Trophoblast cell (in vitro differentiated cells and primary cell): ENCODE measurements at regions not wholly inside any gene's neighbourhood (a gene's known extent, or its start where the extent isn't known, plus 50 kb on each side); places are given as distances from the start of the nearest gene placed in this dataset.

Source experiments
- DNase-seq, 2 donors: peaks; one replicate each; pipeline ENCODE4 v3.0.0-alpha.2; 2016
- H2AFZ ChIP-seq: 2 replicates; pipeline ENCODE4 v1.6.1; 2013; ENCODE audit warnings: low read length, moderate library complexity, mild to moderate bottlenecking; ENCODE audit not compliant: insufficient read depth, poor library complexity
- H2AK5ac ChIP-seq: 2 replicates; pipeline ENCODE4 v1.6.1; 2013; ENCODE audit warnings: mild to moderate bottlenecking, low read length
- H2BK120ac ChIP-seq: 2 replicates; pipeline ENCODE4 v1.6.1; 2013; ENCODE audit warnings: low read length, mild to moderate bottlenecking, moderate library complexity; ENCODE audit not compliant: insufficient read depth, poor library complexity
- H2BK12ac ChIP-seq: 2 replicates; pipeline ENCODE4 v1.6.1; 2013; ENCODE audit warnings: mild to moderate bottlenecking, low read length, moderate library complexity
- H2BK5ac ChIP-seq: 2 replicates; pipeline ENCODE4 v1.6.1; 2013; ENCODE audit warnings: low read length, low read depth, moderate library complexity, mild to moderate bottlenecking; ENCODE audit not compliant: poor library complexity
- H3K14ac ChIP-seq: 2 replicates; pipeline ENCODE4 v1.6.1; 2013; ENCODE audit warnings: mild to moderate bottlenecking, low read length
- H3K18ac ChIP-seq: 2 replicates; pipeline ENCODE4 v1.6.1; 2013; ENCODE audit warnings: mild to moderate bottlenecking, low read length
- H3K23ac ChIP-seq: 2 replicates; pipeline ENCODE4 v1.6.1; 2013; ENCODE audit warnings: low read length
- H3K27ac ChIP-seq: 2 replicates; pipeline ENCODE4 v1.5.1; 2013; ENCODE audit warnings: low read depth, mild to moderate bottlenecking, inconsistent platforms, low read length, moderate library complexity
- H3K27me3 ChIP-seq: 2 replicates; pipeline ENCODE4 v1.6.1; 2013; ENCODE audit warnings: inconsistent platforms, mild to moderate bottlenecking, low read length, moderate library complexity; ENCODE audit not compliant: insufficient read depth
- H3K36me3 ChIP-seq, 2 experiments: 1 replicate in 1 of 2; 2 replicates in 1 of 2; pipeline ENCODE4 v1.6.1; 2013; ENCODE audit warnings: low read length in 2 of 2, mild to moderate bottlenecking in 2 of 2, moderate library complexity in 1 of 2; ENCODE audit not compliant: insufficient read depth in 2 of 2, control insufficient read depth in 1 of 2
- H3K4ac ChIP-seq: 2 replicates; pipeline ENCODE4 v1.6.1; 2013; ENCODE audit warnings: low read depth, mild to moderate bottlenecking, low read length, moderate library complexity
- H3K4me1 ChIP-seq, 2 experiments: 1 replicate in 1 of 2; 2 replicates in 1 of 2; pipeline ENCODE4 v1.6.1; 2013; ENCODE audit warnings: low read length in 2 of 2, mild to moderate bottlenecking in 2 of 2, moderate library complexity in 1 of 2; ENCODE audit not compliant: insufficient read depth in 2 of 2, control insufficient read depth in 1 of 2
- H3K4me2 ChIP-seq: 2 replicates; pipeline ENCODE4 v1.6.1; 2013; ENCODE audit warnings: inconsistent platforms, mild to moderate bottlenecking, low read length, moderate library complexity
- H3K4me3 ChIP-seq: 2 replicates; pipeline ENCODE4 v1.5.1; 2013; ENCODE audit warnings: mild to moderate bottlenecking, low read depth, low read length, inconsistent platforms
- H3K79me1 ChIP-seq: one replicate; pipeline ENCODE4 v1.6.1; 2013; ENCODE audit warnings: low read length
- H3K79me2 ChIP-seq: 2 replicates; pipeline ENCODE4 v1.6.1; 2013; ENCODE audit warnings: low read length, mild to moderate bottlenecking; ENCODE audit not compliant: control insufficient read depth, insufficient read depth, poor library complexity
- H3K9ac ChIP-seq: 2 replicates; pipeline ENCODE4 v1.6.1; 2013; ENCODE audit warnings: mild to moderate bottlenecking, low read length
- H3K9me3 ChIP-seq: 2 replicates; pipeline ENCODE4 v1.6.1; 2013; ENCODE audit warnings: low read depth, mild to moderate bottlenecking, control low read depth, inconsistent platforms, low read length; ENCODE audit not compliant: insufficient read depth
- H4K12ac ChIP-seq: 2 replicates; pipeline ENCODE4 v1.6.1; 2013; ENCODE audit warnings: low read depth, mild to moderate bottlenecking, low read length, moderate library complexity
- H4K8ac ChIP-seq: 2 replicates; pipeline ENCODE4 v1.6.1; 2013; ENCODE audit warnings: low read depth, mild to moderate bottlenecking, low read length, moderate library complexity
- H4K91ac ChIP-seq: one replicate; pipeline ENCODE4 v1.6.1; 2013; ENCODE audit warnings: low read depth, mild to moderate bottlenecking, low read length, moderate library complexity
- WGBS: extraction: QIAGEN DNeasy Blood & Tissue Kit; methylation state at CpG from one replicate; pipeline ENCODE4 v1.1.7; 2013; ENCODE audit warnings: missing lambda C conversion rate; ENCODE audit not compliant: insufficient read length, insufficient coverage; ENCODE audit errors: extremely low coverage; 5-methylcytosine and 5-hydroxymethylcytosine counted together

DNA sequence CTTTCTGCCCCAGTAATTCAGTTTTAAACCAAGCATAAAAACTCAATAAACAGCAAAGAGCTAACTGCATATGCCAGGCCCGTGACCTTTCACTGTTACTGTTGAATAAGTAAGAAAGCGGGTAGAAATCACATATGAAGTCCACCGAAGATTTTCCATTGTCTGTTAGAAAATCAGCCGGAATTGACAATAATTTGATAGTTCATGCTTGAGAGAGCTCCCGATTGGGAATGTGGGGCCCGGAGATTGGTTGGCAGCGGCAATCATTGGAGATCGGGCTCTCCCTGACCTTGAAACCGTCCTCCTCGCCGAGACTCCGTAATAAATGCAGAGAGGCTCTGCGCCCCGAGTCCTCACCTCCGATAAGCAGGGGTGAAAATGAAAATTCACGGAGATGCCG, 709.6 kb downstream of the BRD1 start:
- H3K4me1 ChIP-seq, result peaks cover 6 to 9% of the 10 kb centered on the region in 2 experiments
- H2BK12ac ChIP-seq, result no peak overlapping the region
- WGBS, result no CpG with 5 or more reads among the region's 17 CpGs
- no peak overlapping the region for H3K4me3 ChIP-seq
- no peak overlapping the region for H3K18ac ChIP-seq
- H4K8ac ChIP-seq, result no peak overlapping the region
- no peak overlapping the region for H2BK120ac ChIP-seq
- peaks cover 4% of the 10 kb centered on the region for H3K9me3 ChIP-seq
- no peak overlapping the region for H3K9ac ChIP-seq
- H3K79me2 ChIP-seq, result no peaks in the 10 kb centered on the region
- no peak overlapping the region for H3K14ac ChIP-seq
- H3K79me1 ChIP-seq, result no peaks in the 10 kb centered on the region
- H3K27ac ChIP-seq, result no peak overlapping the region
- H2BK5ac ChIP-seq, result no peak overlapping the region
- no peak overlapping the region for H4K12ac ChIP-seq
- H2AK5ac ChIP-seq, result no peak overlapping the region
- no peak for DNase-seq
- no peaks in the 10 kb centered on the region for H3K36me3 ChIP-seq
- H3K27me3 ChIP-seq, result no peaks in the 10 kb centered on the region
- H3K4me2 ChIP-seq, result no peak overlapping the region
- no peak overlapping the region for H4K91ac ChIP-seq
- no peak overlapping the region for H3K4ac ChIP-seq
- no peak overlapping the region for H2AFZ ChIP-seq
- no peak overlapping the region for H3K23ac ChIP-seq

DNA sequence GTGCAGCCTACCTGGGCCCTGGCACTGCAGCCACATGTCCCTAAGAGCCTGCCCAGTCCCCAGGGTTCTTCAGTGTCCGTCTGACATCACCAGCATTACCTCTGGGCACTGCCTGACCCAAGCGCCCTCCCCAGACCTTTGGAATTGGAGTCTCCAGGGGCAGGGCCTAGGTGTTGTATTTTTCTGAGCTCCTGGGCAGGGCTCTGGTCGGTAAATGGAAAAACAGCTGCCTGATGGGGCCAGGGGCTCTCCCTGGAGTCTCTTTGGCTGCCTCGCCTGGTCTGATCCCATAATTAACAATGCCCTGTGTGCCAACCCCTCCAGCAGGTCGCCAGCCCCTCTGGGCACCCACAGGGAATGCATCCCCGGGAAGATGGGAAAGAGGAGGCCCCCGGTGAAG, 710.2 kb downstream of the BRD1 start:
- Histone ChIP-seq H3K9me3 (peaks cover 4% of the 10 kb centered on the region), H2BK12ac (no peak overlapping the region), H3K79me1 (no peaks in the 10 kb centered on the region), H3K27me3 (no peaks in the 10 kb centered on the region), H3K4me3 (no peak overlapping the region), H3K79me2 (no peaks in the 10 kb centered on the region), H3K9ac (no peak overlapping the region), H3K4ac (no peak overlapping the region), H3K27ac (no peak overlapping the region), H3K18ac (no peak overlapping the region), H4K8ac (no peak overlapping the region), H3K14ac (no peak overlapping the region), H2BK5ac (no peak overlapping the region), H3K23ac (no peak overlapping the region), H3K4me1 (peaks cover 6 to 9% of the 10 kb centered on the region in 2 experiments), H2AK5ac (no peak overlapping the region), H3K36me3 (no peaks in the 10 kb centered on the region), H3K4me2 (no peak overlapping the region), H2BK120ac (no peak overlapping the region), H2AFZ (no peak overlapping the region), H4K12ac (no peak overlapping the region), H4K91ac (no peak overlapping the region)
- no CpG with 5 or more reads among the region's 7 CpGs for WGBS
- DNase-seq, result no peak

DNA sequence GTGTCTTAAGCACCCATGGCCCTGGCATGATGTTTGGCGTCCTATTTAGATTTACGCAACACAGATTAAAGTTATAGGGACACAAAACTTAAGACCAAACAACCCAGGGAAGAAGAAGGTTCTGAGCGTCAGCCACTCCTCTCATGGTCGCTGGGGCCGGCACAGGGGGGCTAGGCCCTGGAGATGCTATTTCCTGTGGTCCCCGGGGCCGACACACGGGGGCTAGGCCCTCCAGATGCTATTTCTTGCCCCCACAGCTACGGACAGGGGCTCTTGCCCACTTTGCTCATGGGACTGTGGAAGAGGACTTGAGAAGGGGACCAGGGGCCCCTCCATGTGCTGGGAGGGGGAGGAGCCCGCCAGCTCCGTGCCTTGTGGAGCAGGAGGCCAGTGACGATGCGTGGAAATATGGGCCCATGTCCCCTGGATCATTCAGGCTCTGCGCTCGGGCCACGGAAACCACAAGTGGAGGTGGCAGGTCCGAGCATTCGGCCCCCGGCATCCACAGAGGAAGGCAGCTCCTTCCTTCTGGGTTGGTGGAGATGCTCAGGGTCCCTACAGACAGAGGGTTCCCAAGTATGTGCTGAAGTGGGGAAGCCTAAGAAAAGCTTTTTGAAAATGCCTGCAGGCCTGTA, 711.1 kb downstream of the BRD1 start:
- Histone ChIP-seq H3K4ac (no peak overlapping the region), H3K4me1 (peaks cover 6 to 9% of the 10 kb centered on the region in 2 experiments), H2BK5ac (no peak overlapping the region), H2AK5ac (no peak overlapping the region), H3K79me2 (no peaks in the 10 kb centered on the region), H3K23ac (no peak overlapping the region), H4K12ac (no peak overlapping the region), H3K9ac (no peak overlapping the region), H3K36me3 (no peaks in the 10 kb centered on the region), H3K4me2 (no peak overlapping the region), H3K18ac (no peak overlapping the region), H4K8ac (no peak overlapping the region), H3K9me3 (peaks cover 4% of the 10 kb centered on the region), H3K79me1 (no peaks in the 10 kb centered on the region), H3K27me3 (no peaks in the 10 kb centered on the region), H4K91ac (no peak overlapping the region), H3K4me3 (no peak overlapping the region), H3K27ac (no peak overlapping the region), H3K14ac (no peak overlapping the region), H2BK120ac (no peak overlapping the region), H2BK12ac (no peak overlapping the region), H2AFZ (no peak overlapping the region)
- no peak for DNase-seq
- no CpG with 5 or more reads among the region's 19 CpGs for WGBS

DNA sequence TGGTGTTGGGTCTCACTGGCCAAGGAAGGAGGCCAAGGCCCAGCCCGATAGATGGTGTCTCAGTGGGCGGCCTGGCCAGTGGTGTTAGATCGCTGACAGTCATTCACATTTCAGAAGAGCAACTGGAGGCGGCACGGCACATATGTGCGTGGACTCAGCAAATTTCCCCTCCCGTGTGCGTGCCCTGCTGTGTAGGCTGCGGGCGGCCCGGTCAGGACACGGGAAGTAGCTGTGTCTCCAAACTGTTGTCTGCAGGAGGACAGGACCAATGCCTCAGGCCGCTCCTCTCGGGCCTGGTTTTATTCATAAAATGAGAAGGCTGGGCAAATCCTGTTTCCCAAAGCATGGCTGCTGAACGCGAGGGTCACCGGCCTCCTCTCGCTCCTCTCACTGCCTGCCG, 711.7 kb downstream of the BRD1 start:
- no peak overlapping the region for H2AK5ac ChIP-seq
- no peak overlapping the region for H2BK5ac ChIP-seq
- H3K9ac ChIP-seq, result no peak overlapping the region
- H4K12ac ChIP-seq, result no peak overlapping the region
- H3K4me1 ChIP-seq, result peaks cover 6 to 9% of the 10 kb centered on the region in 2 experiments
- no peak overlapping the region for H2BK12ac ChIP-seq
- H2AFZ ChIP-seq, result no peak overlapping the region
- no peaks in the 10 kb centered on the region for H3K36me3 ChIP-seq
- no peak overlapping the region for H4K8ac ChIP-seq
- H3K23ac ChIP-seq, result no peak overlapping the region
- H3K18ac ChIP-seq, result no peak overlapping the region
- no peak overlapping the region for H3K27ac ChIP-seq
- no peak for DNase-seq
- no peak overlapping the region for H4K91ac ChIP-seq
- no peak overlapping the region for H3K4ac ChIP-seq
- no peaks in the 10 kb centered on the region for H3K79me1 ChIP-seq
- H3K79me2 ChIP-seq, result no peaks in the 10 kb centered on the region
- no peak overlapping the region for H3K14ac ChIP-seq
- no peak overlapping the region for H2BK120ac ChIP-seq
- H3K27me3 ChIP-seq, result no peaks in the 10 kb centered on the region
- no peak overlapping the region for H3K4me3 ChIP-seq
- no peak overlapping the region for H3K4me2 ChIP-seq
- WGBS, result no CpG with 5 or more reads among the region's 19 CpGs
- H3K9me3 ChIP-seq, result peaks cover 4% of the 10 kb centered on the region
